Testis (tissue), 2 donors: ENCODE measurements at regions not wholly inside any gene's neighbourhood (a gene's known extent, or its start where the extent isn't known, plus 50 kb on each side); places are given as distances from the start of the nearest gene placed in this dataset.

ENCODE experiments used
- DNase-seq: peaks from one replicate; pipeline ENCODE4 v3.0.0-alpha.2; 2019
- H3K27ac ChIP-seq, 2 donors: fragments of 200-600 bp; sonication (generic); one replicate each; pipeline ENCODE4 v1.5.1; 2019
- H3K27me3 ChIP-seq: fragments of 200-600 bp; sonication (generic); one replicate; pipeline ENCODE4 v1.5.1; 2019
- H3K36me3 ChIP-seq: fragments of 200-600 bp; sonication (generic); one replicate; pipeline ENCODE4 v1.5.1; 2017; ENCODE audit warnings: low read depth; ENCODE audit errors: missing control alignments
- H3K4me1 ChIP-seq: fragments of 200-600 bp; sonication (generic); one replicate; pipeline ENCODE4 v1.5.1; 2019
- H3K4me3 ChIP-seq, 2 donors: fragments of 200-600 bp; sonication (generic); one replicate each; pipeline ENCODE4 v1.5.1; 2017 to 2019
- H3K9me3 ChIP-seq: fragments of 200-600 bp; sonication (generic); one replicate; pipeline ENCODE4 v1.5.1; 2017
- CTCF ChIP-seq, 3 experiments: fragments of 450-650 bp in 2 of 3; fragments of 200-600 bp in 1 of 3; sonication (generic) in 1 of 3; IDR thresholded peaks; one replicate each; pipeline ENCODE4 v1.5.1; 2016 to 2019; ENCODE audit warnings: antibody characterized with exemption in 3 of 3, mild to moderate bottlenecking in 2 of 3, moderate library complexity in 1 of 3
- POLR2A ChIP-seq: fragments of 450-650 bp; IDR thresholded peaks from one replicate; pipeline ENCODE4 v1.6.1; 2017; ENCODE audit warnings: antibody characterized with exemption, mild to moderate bottlenecking, moderate library complexity
- WGBS, 2 donors: methylation state at CpG; one replicate each; pipeline ENCODE4 v1.1.5; 2018; 5-methylcytosine and 5-hydroxymethylcytosine counted together
- intact Hi-C: fragments of 100-400 bp; cut with DNase I; formaldehyde crosslinking; loops from one replicate; pipeline ENCODE4 v1.15.1; 2023; ENCODE audit warnings: low total_unique reads

- intact Hi-C loops = no loop called here
- H3K27ac ChIP-seq = no peak overlapping the region
- DNase-seq = no peak
- H3K36me3 ChIP-seq = no peaks in the 10 kb centered on the region
- no peaks in the 10 kb centered on the region for H3K4me1 ChIP-seq
- TF ChIP-seq CTCF (IDR thresholded peaks at IDR 0.05) (no peak), POLR2A (no peak)
- 68 to 72% methylated on average over 8 of the region's 8 CpGs for WGBS, 2 donors
- H3K9me3 ChIP-seq = no peaks in the 10 kb centered on the region
- no peak overlapping the region for H3K4me3 ChIP-seq
- no peaks in the 10 kb centered on the region for H3K27me3 ChIP-seq
These were observed 409.5 kb downstream of the GLRX3 start for GRCh38 chr10:130545697-130546096.

DNA sequence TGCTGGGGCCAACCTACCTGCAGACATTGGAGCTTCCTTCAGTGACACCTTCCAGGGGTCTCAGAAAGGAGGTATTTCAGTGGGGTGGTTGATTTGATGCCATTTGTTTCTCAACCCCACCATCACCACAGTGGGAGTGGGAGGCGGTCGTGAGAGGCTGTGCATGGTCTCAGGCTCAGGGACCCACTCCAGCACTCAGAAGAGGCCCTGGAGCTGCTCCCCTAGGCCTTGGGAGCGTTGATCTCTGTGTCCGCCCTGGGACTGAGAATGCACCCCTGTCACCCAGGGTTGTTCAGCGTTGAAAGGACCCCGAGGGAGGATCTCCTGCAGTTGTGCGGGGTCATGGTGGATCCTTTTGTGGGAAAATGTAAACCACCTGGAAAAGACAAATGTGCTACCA lies 410.6 kb downstream of the GLRX3 start:
- Histone ChIP-seq H3K9me3 (no peaks in the 10 kb centered on the region), H3K27ac (no peak overlapping the region), H3K27me3 (no peaks in the 10 kb centered on the region), H3K4me3 (no peak overlapping the region), H3K36me3 (no peaks in the 10 kb centered on the region), H3K4me1 (no peaks in the 10 kb centered on the region)
- TF ChIP-seq POLR2A = no peak
- no peak for TF ChIP-seq CTCF (IDR thresholded peaks at IDR 0.05)
- 58 to 87% methylated on average over 5 to 6 of the region's 7 CpGs for WGBS, 2 donors
- no peak for DNase-seq
- intact Hi-C loops = no loop called here

GRCh38 chr10:130547368-130547767 lies 411.2 kb downstream of the GLRX3 start:
- WGBS, 2 donors = 60 to 75% methylated on average over 4 of the region's 4 CpGs
- Histone ChIP-seq H3K4me1 (no peaks in the 10 kb centered on the region), H3K9me3 (no peaks in the 10 kb centered on the region), H3K27me3 (no peaks in the 10 kb centered on the region), H3K36me3 (no peaks in the 10 kb centered on the region), H3K4me3 (no peak overlapping the region), H3K27ac (no peak overlapping the region)
- intact Hi-C loops = no loop called here
- no peak for DNase-seq
- TF ChIP-seq POLR2A (no peak), CTCF (IDR thresholded peaks at IDR 0.05) (no peak)

- intact Hi-C loops = no loop called here
These were observed 414.9 kb downstream of the GLRX3 start for GRCh38 chr10:130550952-130551674.

More at GRCh38 chr10:130550952-130551674, 414.9 kb downstream of the GLRX3 start:
- no peak overlapping the region for H3K4me3 ChIP-seq
- 89% methylated on average over 20 to 21 of the region's 21 CpGs for WGBS, 2 donors
- no peaks in the 10 kb centered on the region for H3K4me1 ChIP-seq
- no peaks in the 10 kb centered on the region for H3K9me3 ChIP-seq
- no peaks in the 10 kb centered on the region for H3K36me3 ChIP-seq
- no peaks in the 10 kb centered on the region for H3K27me3 ChIP-seq
- DNase-seq = no peak
- TF ChIP-seq CTCF (IDR thresholded peaks at IDR 0.05) (no peak), POLR2A (no peak)
- no peak overlapping the region for H3K27ac ChIP-seq
